ENCODE measurements at regions not wholly inside any gene's neighbourhood (a gene's known extent, or its start where the extent isn't known, plus 50 kb on each side); places are given as distances from the start of the nearest gene placed in this dataset.
"Not testable (repeated sequence)": the region's sequence is repeated elsewhere in the genome, so short reads cannot be mapped to it uniquely, and the experiment has no call there.

DNA sequence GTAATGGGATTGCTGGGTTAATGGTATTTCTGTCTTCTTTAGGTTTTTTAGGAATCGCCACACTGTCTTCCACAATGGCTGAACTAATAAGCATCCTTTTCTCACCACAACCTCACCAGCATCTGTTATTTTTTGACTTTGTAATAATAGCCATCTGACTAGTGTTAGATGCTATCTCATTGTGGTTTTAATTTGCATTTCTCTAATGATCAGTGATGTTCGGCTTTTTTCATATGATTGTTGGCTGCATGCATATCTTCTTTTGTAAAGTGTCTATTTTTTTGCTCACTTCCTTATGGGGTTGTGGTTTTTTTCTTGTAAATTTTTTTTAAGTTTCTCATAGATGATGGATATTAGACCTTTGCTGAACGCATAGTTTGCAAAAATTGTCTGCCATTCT, 377.9 kb downstream of the GALC start:
- in situ Hi-C loops (cut with HindIII; ENCODE audit: low sequenced_read_pairs) = no loop called here
- TF ChIP-seq, protein P1, sequence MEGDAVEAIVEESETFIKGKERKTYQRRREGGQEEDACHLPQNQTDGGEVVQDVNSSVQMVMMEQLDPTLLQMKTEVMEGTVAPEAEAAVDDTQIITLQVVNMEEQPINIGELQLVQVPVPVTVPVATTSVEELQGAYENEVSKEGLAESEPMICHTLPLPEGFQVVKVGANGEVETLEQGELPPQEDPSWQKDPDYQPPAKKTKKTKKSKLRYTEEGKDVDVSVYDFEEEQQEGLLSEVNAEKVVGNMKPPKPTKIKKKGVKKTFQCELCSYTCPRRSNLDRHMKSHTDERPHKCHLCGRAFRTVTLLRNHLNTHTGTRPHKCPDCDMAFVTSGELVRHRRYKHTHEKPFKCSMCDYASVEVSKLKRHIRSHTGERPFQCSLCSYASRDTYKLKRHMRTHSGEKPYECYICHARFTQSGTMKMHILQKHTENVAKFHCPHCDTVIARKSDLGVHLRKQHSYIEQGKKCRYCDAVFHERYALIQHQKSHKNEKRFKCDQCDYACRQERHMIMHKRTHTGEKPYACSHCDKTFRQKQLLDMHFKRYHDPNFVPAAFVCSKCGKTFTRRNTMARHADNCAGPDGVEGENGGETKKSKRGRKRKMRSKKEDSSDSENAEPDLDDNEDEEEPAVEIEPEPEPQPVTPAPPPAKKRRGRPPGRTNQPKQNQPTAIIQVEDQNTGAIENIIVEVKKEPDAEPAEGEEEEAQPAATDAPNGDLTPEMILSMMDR (IDR thresholded peaks at IDR 0.05; ENCODE audit: low read depth, low read length, missing control alignments) = no peak
- H3K4me3 ChIP-seq (ENCODE audit: low read depth, low read length) = no peak overlapping the region
- no peak for DNase-seq (ENCODE audit: low read depth)

DNA sequence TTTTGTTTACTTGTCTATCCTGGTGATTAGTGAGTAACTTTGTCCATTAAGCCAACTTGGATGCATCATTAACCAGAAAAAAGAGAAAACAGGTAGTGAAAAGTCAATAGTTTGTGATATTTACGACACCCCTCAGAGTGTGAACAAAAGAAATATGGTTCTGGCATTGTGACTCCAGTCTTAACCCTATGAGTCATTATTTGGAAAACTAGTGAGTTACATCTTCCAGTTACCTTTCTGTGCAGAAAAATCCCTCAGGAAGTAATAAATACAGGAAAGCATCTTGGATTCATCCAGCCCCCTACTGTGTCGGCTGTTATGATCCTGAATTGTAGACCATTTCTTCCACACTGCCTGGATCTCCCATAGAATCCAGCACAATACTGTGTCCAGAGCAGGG, 379.1 kb downstream of the GALC start:
- in situ Hi-C loops (cut with HindIII; ENCODE audit: low sequenced_read_pairs) = no loop called here
- TF ChIP-seq, protein P1 (IDR thresholded peaks at IDR 0.05; ENCODE audit: low read depth, low read length, missing control alignments) = no peak
- H3K4me3 ChIP-seq (ENCODE audit: low read depth, low read length) = no peak overlapping the region
- DNase-seq (ENCODE audit: low read depth) = no peak

DNA sequence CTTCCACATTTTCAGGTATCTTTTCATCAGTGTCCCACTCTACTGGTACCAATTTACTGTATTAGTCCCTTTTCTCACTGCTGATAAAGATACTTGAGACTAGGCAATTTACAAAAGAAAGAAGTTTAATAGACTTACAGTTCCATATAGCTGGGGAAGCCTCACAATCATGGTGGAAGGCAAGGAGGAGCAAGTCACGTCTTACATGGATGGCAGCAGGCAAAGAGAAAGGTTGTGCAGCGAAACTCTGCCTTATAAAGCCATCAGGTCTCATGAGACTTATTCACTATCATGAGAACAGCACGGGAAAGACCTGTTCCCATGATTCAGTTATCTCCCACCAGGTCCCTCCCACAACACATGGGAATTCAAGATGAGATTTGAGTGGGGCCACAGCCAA, 385.9 kb downstream of the GALC start:
- DNase-seq (ENCODE audit: low read depth); in situ Hi-C loops (cut with HindIII; ENCODE audit: low sequenced_read_pairs): not testable (repeated sequence)

DNA sequence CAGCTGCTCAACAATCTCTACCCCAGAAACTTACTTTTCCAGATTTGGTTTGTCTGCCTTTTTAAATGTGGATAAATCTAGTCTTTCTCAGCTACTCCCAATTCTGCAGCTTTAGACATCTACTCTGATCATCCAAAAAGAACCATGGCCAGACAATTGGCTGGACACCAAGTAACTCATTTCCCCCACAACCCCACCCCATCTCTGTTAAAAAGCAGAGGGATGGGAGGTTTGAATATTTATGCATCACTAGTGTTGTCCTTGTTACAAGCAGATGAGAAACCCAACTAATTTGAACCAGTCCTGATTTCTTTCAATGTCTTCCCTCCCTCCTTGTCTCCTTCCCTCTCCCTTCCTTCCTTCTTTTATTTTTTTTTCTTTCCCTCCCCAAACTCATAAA, 391.9 kb downstream of the GALC start:
- H3K4me3 ChIP-seq (ENCODE audit: low read depth, low read length) = no peak overlapping the region
- in situ Hi-C loops (cut with HindIII; ENCODE audit: low sequenced_read_pairs) = no loop called here
- TF ChIP-seq, protein P1 (IDR thresholded peaks at IDR 0.05; ENCODE audit: low read depth, low read length, missing control alignments) = no peak
- no peak for DNase-seq (ENCODE audit: low read depth)

More for the DNA sequence above, 385.9 kb downstream of the GALC start:
- H3K4me3 ChIP-seq (ENCODE audit: low read depth, low read length) = not testable (repeated sequence)

DNA sequence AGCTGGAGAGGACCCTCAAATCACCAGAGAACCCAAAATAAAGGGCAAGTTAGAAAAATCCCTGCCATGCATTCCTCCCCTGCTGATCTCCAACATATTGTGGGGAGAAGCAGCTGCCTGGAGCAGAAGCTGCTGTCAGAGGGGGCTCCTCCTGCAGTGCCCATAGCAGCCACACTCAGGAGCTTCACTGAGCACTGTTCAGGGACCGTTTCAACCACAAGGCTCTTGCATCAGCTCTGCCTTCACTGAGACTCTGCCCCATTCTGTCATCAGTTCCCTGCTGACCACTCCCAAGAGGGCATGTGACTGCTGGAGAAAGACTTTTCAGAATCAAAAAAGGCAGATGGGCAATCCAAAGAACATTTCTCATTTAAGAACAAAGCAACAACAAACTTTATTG, 392.7 kb downstream of the GALC start:
- H3K4me3 ChIP-seq (ENCODE audit: low read depth, low read length) = no peak overlapping the region
- DNase-seq (ENCODE audit: low read depth) = no peak
- in situ Hi-C loops (cut with HindIII; ENCODE audit: low sequenced_read_pairs) = no loop called here
- TF ChIP-seq, protein P1 (IDR thresholded peaks at IDR 0.05; ENCODE audit: low read depth, low read length, missing control alignments) = no peak

DNA sequence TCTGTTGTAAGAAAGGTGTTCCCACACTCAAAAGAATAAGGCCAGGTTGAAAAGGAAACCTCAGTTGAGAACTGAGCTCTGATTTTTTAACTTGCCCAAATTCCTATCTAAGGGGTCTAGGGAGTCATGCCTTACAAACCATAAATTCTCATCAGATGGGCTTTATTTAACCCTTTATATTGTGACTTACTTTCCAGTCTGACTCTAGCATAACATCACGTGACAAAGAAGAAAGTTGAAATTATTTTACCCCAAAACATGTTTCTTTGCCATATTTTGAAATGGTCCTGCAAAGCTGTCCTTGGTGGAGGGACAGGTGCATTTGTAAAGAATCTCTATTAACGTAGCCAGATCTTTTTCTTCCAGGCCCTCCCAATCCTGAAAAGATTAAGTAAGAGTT, 411.7 kb downstream of the GALC start:
- TF ChIP-seq, protein P1 (IDR thresholded peaks at IDR 0.05; ENCODE audit: low read depth, low read length, missing control alignments) = no peak
- in situ Hi-C loops (cut with HindIII; ENCODE audit: low sequenced_read_pairs) = no loop called here
- DNase-seq (ENCODE audit: low read depth) = no peak
- no peak overlapping the region for H3K4me3 ChIP-seq (ENCODE audit: low read depth, low read length)

DNA sequence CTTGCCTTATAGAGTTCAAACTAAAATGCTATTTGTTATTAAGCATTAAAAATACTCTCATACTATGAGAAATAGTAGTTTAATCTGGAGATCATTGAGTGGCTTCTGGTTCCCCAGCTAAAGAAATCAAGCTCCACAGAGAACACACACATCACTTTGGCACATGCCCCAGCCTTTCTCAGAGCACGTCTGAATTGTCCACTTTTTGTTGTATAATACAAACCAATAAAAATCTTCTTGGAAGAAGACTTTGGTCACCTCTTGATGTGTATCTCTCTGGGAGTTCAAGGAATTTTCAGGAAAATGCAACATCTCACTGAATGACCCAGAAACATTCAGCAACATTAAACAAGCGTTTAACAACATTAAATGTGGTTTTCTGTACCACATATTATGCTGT, 413.9 kb downstream of the GALC start:
- no peak overlapping the region for H3K4me3 ChIP-seq (ENCODE audit: low read depth, low read length)
- no peak for DNase-seq (ENCODE audit: low read depth)
- in situ Hi-C loops (cut with HindIII; ENCODE audit: low sequenced_read_pairs) = no loop called here
- TF ChIP-seq, protein P1 (IDR thresholded peaks at IDR 0.05; ENCODE audit: low read depth, low read length, missing control alignments) = no peak

Data from astrocyte of the cerebellum (primary cell).